ENCODE measurements at regions not wholly inside any gene's neighbourhood (a gene's known extent, or its start where the extent isn't known, plus 50 kb on each side); places are given as distances from the start of the nearest gene placed in this dataset.

DNA sequence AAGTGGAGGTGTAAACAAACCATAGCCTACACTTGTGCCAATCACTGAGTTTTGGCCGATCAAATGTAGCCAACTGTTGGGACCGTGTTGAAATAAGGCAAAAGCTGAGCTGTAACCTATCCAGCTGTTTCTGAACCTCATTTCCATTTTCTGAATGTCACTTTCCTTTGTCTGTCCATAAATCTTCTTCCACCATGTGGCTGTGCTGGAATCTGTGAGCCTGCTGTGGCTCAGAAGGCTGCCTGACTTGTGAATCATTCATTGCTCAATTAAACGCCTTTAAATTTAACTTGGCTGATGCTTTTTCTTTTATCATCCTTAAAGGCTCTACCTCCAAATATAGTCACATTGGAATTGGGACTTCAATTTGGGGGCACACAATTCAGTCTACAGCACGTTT lies 203.1 kb upstream of the MPPED2 start:
- TF ChIP-seq FOSL2 (IDR thresholded peaks at IDR 0.05; ENCODE audit: borderline replicate concordance, low read depth) (no peak), SMC3 (IDR thresholded peaks at IDR 0.05; ENCODE audit: low read depth, low read length) (no peak)
- TF ChIP-seq, protein P1, sequence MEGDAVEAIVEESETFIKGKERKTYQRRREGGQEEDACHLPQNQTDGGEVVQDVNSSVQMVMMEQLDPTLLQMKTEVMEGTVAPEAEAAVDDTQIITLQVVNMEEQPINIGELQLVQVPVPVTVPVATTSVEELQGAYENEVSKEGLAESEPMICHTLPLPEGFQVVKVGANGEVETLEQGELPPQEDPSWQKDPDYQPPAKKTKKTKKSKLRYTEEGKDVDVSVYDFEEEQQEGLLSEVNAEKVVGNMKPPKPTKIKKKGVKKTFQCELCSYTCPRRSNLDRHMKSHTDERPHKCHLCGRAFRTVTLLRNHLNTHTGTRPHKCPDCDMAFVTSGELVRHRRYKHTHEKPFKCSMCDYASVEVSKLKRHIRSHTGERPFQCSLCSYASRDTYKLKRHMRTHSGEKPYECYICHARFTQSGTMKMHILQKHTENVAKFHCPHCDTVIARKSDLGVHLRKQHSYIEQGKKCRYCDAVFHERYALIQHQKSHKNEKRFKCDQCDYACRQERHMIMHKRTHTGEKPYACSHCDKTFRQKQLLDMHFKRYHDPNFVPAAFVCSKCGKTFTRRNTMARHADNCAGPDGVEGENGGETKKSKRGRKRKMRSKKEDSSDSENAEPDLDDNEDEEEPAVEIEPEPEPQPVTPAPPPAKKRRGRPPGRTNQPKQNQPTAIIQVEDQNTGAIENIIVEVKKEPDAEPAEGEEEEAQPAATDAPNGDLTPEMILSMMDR (IDR thresholded peaks at IDR 0.05) = no peak

Data from SK-N-SH (cell line).